ENCODE measurements at regions not wholly inside any gene's neighbourhood (a gene's known extent, or its start where the extent isn't known, plus 50 kb on each side); places are given as distances from the start of the nearest gene placed in this dataset.

- intact Hi-C loops (cut with DNase I), result no loop called here
Observed at GRCh38 chr11:100557830-100558611, 129.1 kb upstream of the ARHGAP42 start.

GRCh38 chr11:100560606-100561005 is 126.5 kb upstream of the ARHGAP42 start:
- Histone ChIP-seq H3K9me3 (no peaks in the 10 kb centered on the region), H3K27me3 (no peaks in the 10 kb centered on the region), H3K4me3 (no peak overlapping the region), H3K36me3 (no peaks in the 10 kb centered on the region), H3K27ac (no peak overlapping the region), H3K4me1 (peaks cover 17% of the 10 kb centered on the region)
- TF ChIP-seq POLR2AphosphoS5 (IDR thresholded peaks at IDR 0.05; ENCODE audit: insufficient read depth in 1 of 2, low read depth in 1 of 2) (no peak), POLR2A (IDR thresholded peaks at IDR 0.05) (no peak), CTCF (IDR thresholded peaks at IDR 0.05) (no peak)
- no peak for DNase-seq (ENCODE audit: extremely low spot score in 2 of 2)
- intact Hi-C loops (cut with DNase I), result no loop called here

More at GRCh38 chr11:100557830-100558611, 129.1 kb upstream of the ARHGAP42 start:
- no peak for DNase-seq (ENCODE audit: extremely low spot score in 2 of 2)
- no peak overlapping the region for H3K27ac ChIP-seq
- H3K4me3 ChIP-seq, result no peak overlapping the region
- H3K36me3 ChIP-seq, result no peaks in the 10 kb centered on the region
- H3K9me3 ChIP-seq, result no peaks in the 10 kb centered on the region
- no peaks in the 10 kb centered on the region for H3K27me3 ChIP-seq
- TF ChIP-seq POLR2AphosphoS5 (IDR thresholded peaks at IDR 0.05; ENCODE audit: insufficient read depth in 1 of 2, low read depth in 1 of 2) (no peak), POLR2A (IDR thresholded peaks at IDR 0.05) (no peak), CTCF (IDR thresholded peaks at IDR 0.05) (no peak)
- H3K4me1 ChIP-seq, result peaks cover 11% of the 10 kb centered on the region

- H3K27ac ChIP-seq, result no peak overlapping the region
Observed at GRCh38 chr11:100561323-100561722, 125.8 kb upstream of the ARHGAP42 start.

GRCh38 chr11:100562128-100562527 is 125.0 kb upstream of the ARHGAP42 start:
- TF ChIP-seq CTCF (IDR thresholded peaks at IDR 0.05) (no peak), POLR2AphosphoS5 (IDR thresholded peaks at IDR 0.05; ENCODE audit: insufficient read depth in 1 of 2, low read depth in 1 of 2) (no peak), POLR2A (IDR thresholded peaks at IDR 0.05) (no peak)
- Histone ChIP-seq H3K4me3 (no peak overlapping the region), H3K27ac (no peak overlapping the region), H3K27me3 (no peaks in the 10 kb centered on the region), H3K4me1 (peaks cover 17% of the 10 kb centered on the region), H3K36me3 (no peaks in the 10 kb centered on the region), H3K9me3 (no peaks in the 10 kb centered on the region)
- DNase-seq (ENCODE audit: extremely low spot score in 2 of 2), result no peak
- intact Hi-C loops (cut with DNase I), result no loop called here

More at GRCh38 chr11:100561323-100561722, 125.8 kb upstream of the ARHGAP42 start:
- no peaks in the 10 kb centered on the region for H3K9me3 ChIP-seq
- no peak overlapping the region for H3K4me3 ChIP-seq
- no peaks in the 10 kb centered on the region for H3K27me3 ChIP-seq
- DNase-seq (ENCODE audit: extremely low spot score in 2 of 2), result no peak
- H3K4me1 ChIP-seq, result peaks cover 17% of the 10 kb centered on the region
- no peak for TF ChIP-seq POLR2A (IDR thresholded peaks at IDR 0.05)
- no peak for TF ChIP-seq POLR2AphosphoS5 (IDR thresholded peaks at IDR 0.05; ENCODE audit: insufficient read depth in 1 of 2, low read depth in 1 of 2)
- TF ChIP-seq CTCF (IDR thresholded peaks at IDR 0.05), result no peak
- no peaks in the 10 kb centered on the region for H3K36me3 ChIP-seq
- intact Hi-C loops (cut with DNase I), result no loop called here

All from vagina (tissue), 2 donors.